ACHN (cell line): ENCODE measurements at regions not wholly inside any gene's neighbourhood (a gene's known extent, or its start where the extent isn't known, plus 50 kb on each side); places are given as distances from the start of the nearest gene placed in this dataset.
A peak's percentile ranks its signal among the peaks of the same experiment; 100 is the strongest.

Source experiments
- DNase-seq: peaks from one replicate; pipeline ENCODE4 v3.0.0-alpha.2; 2015
- in situ Hi-C: cut with HindIII; loops from 2 replicates; pipeline ENCODE4 v1.10.0; 2017; ENCODE audit warnings: low sequenced_read_pairs, low pct_ligation_motif_present, low pct_unique_long_range_greater_than_20kb

DNA sequence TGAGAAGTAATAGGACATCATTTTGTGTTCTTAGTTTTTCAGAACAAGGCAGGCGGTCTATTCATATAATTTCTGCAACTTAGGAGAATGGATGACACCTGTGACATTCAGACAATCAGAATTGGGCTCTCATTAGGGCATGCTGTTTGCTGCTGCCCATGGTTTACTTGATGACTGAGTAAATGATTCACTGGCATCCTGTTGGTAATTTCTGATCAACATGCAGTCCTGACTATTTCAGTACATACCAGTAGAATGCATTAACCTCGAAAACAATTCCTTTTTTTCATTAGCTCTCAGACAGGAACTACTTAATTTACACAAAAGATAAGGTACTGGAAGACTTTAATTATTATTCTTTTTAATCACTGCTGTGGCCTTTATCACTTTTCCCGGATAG, 641.6 kb downstream of the NSUN3 start:
- in situ Hi-C loops = no loop called here
- DNase-seq = no peak

DNA sequence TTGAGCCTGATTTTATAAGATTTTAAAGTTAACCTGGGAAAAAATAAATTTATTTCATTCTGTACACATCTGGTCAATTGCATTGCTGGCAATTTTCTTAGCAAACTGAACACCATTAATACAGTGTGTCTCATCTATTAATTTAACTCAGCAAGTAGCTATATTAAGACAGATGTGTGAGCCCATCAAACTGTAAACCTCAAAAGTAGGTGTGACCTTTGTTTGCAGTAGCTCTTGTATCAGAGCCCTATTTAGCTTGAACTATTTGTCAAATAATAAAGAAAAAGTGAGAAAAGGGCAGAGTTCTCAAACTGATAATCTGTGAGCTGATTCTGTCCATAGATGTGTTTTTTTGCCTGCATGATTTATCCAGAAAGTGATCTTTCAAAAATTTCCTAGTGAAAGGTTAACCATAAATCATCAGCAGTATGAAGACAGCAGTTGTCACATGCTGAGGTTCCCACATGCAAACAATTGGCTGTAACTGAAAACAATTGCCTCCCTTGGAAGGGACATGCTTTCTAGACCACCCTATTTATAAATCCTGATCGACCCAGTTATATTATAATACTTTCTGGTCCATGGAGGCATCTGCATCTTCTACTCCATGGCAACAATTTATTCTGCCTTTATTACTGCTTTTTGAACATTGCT, 646.5 kb downstream of the NSUN3 start:
- in situ Hi-C loops = no loop called here
- DNase-seq = no peak

DNA sequence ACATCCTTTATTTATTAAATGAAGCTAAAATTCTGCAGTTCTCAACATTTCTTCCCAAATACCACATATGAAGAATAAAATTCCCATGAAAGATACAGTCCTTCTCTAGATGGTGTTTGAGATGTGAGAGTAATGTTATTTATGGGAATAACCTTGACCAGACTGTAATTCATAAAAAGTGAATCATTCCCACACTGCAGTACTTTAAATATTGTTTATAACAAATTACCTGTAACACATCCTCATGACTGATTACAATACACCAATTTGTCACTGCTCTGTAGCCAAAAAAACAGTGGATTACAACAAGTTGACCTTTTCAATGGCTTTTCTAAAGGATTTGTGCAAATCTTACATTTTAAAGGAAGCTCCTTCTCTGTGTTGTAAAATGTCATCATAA, 651.3 kb downstream of the NSUN3 start:
- in situ Hi-C loops = no loop called here

DNA sequence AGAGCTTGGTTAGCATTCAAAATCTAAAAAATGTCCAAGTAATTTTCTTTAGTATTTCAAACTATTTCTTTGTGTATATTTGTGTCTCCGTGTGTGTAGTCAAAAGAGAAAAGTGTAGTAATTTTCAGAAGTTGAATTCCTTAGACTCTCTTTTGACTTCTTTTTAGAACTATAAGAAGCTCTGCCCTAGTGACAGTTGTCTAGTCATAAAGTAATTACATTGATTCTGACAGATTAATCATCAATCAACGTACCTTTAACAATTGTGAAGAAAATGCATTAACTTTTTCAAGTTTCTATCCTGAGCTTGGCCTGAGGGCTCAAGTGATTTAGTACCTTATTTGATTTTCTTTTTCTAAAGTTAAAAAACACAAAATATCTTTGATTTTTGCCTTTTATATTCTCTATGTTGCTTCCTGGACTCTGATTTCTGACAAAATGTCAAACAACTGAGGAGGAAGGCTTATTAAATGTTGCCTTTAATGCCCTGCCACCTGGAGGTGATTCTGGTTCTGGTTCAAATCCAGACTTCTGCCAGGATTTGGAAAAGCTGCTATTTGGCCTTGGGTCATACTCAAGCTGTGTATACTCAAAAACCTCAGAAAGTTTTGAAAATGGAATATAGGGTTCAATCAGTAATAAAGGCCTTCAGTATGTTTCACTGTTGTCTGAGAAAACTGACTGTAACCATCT, 653.6 kb downstream of the NSUN3 start:
- DNase-seq = peak; percentile 20
- in situ Hi-C loops = no loop called here

More for the DNA sequence above, 651.3 kb downstream of the NSUN3 start:
- DNase-seq = no peak

DNA sequence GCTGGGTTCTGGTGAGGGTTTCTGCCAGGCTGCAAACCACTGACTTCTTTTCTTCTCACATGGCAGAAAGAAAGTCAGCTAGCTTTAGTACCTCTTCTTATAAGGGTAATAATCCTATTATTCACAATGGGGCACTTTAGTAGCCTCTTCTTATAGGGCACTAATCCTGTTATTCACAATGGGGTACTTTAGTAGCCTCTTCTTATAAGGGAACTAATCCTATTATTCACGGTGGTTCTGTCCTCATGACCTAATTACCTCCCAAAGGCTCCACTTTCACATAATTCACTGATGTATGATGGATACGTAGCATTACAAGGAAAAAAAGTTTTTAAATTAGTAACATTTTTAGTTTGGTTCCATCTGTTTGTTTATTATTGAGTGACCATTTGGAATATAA, 671.3 kb downstream of the NSUN3 start:
- in situ Hi-C loops = no loop called here
- DNase-seq = no peak

DNA sequence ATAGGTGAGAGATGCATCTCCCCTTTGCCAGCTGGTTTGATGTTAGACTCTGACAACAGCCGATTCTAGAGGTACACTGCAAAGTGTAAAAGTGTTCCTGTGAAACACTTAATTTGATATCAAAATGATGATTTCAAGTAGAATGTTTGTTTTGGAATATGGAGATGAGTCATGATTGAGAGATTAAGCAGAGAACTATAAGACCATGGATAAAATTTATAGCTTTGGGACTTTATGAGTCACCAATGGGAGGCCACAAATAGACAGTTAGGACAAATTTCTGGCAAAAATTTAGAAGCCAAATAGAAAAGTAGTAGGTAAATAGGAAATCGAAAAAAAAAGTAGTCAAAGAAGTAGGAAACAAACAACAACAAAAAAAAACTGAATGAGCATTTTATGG, 672.5 kb downstream of the NSUN3 start:
- DNase-seq = no peak
- in situ Hi-C loops = no loop called here

DNA sequence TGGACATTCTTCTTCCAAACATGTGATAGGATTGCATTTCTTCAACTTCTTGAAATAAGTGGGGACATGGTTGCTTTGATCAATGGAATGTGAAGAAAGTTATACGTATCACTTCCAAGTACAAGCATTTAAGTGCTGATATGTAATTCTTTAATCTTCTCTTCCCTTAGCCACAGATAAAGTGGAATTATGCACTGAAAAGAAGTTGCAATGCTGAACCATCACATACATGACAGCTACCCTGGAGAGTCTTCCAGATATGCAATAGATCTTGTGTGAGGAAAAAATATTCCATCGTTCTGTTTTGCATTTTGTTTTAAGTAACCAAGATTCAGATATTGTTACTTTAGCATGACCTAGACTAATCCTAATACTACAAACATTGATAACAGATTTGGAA, 674.3 kb downstream of the NSUN3 start:
- DNase-seq = no peak
- in situ Hi-C loops = no loop called here

DNA sequence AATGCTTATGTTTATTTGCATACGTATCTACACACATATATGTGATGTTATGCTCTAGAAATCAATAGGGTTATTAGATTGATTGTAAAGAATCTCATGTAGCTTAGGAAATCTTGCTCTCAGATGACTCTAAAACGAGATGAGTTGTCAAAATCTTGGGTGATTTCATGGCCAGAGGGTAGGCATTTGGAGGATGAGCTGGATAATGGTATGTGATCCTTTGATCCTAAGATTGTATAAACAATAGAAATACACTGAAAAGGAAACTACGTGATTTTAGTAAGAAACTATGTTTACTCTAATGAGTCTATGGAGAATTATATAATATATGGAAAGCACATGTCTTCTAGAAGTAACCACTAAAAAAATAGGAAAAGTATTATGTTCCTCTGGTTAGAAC, 676.6 kb downstream of the NSUN3 start:
- in situ Hi-C loops = no loop called here
- no peak for DNase-seq

DNA sequence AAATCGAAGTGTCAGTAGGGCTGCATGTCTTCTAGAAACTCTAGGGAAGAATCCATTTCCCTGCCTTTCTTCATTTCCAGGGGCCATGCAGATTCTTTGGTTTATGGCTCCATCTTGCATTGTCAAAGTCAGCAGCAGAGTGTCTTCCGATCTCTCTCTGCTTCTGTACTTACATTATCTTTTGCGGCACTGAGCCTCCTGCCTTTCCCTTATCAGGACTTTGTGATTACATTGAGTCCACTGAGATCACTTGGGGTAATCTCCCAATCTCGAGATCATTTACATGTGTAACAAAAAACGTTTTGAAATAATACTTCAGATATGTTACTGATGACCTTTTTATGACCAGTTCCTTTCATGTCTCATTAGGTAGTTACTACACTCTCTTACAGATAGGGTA, 695.9 kb downstream of the NSUN3 start:
- in situ Hi-C loops = no loop called here
- no peak for DNase-seq

DNA sequence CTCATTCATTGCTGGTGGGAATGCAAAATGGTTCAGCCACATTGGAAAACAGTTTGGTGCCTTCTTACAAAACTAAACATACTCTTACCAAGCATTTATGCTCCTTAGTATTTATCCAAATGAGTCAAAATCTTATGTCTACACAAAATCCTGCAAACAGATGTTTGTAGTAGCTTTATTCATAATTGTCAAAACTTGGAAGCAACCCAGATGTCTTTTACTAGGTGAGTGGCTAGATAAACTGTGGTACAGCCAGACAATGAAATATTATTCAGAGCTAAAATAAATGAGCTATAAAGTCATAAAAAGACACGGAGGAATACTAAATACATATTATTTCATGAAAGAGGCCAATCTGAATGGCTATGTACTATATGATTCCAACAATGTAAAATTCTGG, 709.5 kb downstream of the NSUN3 start:
- in situ Hi-C loops = no loop called here
- no peak for DNase-seq

DNA sequence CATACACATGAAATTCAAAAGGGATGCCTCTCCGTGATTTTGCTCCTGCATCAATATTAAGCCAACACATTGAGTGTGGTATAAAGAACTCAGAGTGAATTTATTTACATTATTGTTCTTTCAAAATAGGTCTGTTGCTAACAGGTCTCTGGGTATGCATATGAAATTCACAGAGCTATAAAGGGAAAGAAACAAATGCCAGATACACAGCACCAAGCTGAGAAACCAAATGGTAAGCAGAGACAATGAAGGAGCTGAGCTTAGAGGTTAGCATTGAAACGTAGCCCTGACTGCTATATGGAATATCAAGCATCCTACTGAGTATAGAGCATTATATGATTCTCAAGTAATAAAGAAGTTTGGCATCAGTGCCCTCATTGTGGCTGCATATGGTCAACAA, 712.9 kb downstream of the NSUN3 start:
- in situ Hi-C loops = no loop called here
- no peak for DNase-seq

DNA sequence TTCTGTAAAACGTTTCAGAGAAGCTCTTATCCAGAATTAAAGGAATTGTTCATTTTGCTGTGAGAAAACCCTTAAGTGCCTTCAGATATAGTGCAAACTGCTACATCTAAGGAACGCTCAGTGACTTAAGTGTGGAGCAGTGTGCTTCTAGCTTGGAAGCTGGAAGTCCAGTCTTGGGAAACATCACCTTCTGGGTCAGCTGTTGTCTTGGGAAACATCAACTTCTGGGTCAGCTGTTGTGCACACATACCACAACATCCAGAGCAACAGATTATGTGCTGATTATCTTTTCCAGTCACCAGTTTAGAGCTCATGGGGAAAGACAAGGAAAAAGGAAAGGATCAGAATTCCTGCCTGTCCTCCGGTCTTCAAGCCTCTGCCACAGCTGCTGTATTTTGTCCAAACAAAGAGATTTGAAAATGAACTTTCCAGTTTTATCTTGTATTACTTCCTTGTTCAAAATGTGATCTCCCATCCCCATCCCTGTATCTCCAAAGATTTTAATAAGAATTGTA, 713.6 kb downstream of the NSUN3 start:
- in situ Hi-C loops = no loop called here

DNA sequence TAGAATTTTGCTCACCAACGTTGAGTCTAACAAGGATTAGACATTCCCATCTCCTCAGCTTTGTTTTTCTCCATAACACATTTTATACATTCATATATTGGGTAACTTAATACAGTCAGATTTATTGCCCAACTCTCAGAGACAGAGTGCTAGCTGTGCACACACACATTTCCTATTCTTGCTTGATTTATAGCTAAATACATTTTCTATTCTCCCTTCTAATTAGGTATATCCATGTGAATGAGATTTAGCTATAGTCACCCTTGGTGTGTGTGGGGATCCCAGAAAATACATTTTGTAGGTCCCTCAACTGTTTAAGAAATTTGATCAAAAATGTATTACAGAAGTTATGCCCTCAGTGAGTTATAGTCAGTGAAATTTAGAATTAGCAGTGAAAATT, 715.4 kb downstream of the NSUN3 start:
- DNase-seq = no peak

More for the DNA sequence above, 713.6 kb downstream of the NSUN3 start:
- no peak for DNase-seq

DNA sequence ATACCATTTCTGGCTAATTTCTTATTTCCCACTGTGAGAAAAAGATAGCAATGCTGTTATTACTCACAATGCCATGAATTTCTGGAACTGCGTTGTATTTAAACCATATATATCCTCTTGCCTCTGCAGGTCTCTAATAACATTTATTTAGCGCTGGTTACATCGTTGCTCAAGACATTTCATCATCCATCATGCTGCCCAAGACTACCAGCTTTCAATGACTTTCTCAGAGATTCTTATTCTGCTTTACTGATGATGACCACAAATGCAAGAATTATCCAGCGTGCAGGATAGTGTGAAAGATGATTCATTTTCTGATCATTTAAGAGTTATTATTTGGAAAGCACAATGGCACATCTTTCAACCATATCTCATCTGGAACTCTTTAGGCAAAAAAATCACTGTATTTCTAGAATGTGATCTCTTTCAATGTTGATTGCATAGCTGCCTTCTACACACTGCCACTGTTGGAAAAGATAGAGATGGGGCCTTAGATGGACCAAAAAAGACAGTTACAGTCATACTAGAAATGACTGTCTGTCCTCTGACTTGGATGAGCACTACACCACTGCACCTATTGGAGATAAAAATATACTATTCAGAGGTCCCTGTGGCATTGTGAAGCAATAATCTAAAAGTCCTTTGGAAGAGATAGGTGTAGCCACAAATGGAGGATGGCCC, 716.1 kb downstream of the NSUN3 start:
- no peak for DNase-seq
- in situ Hi-C loops = no loop called here

More for the DNA sequence above, 715.4 kb downstream of the NSUN3 start:
- in situ Hi-C loops = no loop called here

DNA sequence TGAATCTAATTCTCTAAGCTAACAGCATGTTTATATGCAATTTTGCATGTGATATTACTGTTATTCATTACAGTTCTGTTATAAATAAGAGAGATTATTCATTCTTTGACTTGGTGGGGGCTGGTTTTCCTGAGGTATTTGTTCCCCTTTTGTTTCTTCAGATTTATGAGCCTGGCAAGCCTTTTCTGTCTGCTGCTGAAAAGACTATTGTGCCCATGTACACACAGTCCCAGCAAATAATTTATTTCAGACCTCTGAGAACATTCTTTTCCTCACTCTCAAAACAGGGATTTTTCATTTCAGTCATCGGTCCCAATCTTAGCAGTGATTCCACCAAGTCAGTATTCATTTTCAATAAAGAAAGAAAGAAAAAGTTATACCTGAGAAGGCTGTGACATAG, 716.8 kb downstream of the NSUN3 start:
- in situ Hi-C loops = no loop called here
- DNase-seq = no peak

DNA sequence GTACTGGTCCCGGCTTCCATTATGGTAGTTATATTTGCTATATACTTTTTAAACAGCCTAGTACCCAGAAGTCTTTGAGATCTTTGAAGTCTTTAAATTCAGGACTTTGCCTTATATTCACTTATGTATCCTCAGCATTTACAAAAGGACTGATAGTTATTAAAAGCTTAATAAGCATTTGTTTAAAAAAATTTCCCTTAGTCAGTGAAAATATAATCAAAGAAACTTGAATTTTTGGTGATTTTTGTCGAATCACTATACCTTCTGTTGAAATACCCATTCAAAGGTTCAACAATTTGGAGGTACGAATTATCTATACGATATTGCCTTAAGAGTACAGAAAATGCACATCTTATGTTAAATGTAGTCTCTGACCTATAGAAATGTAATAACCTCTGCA, 721.4 kb downstream of the NSUN3 start:
- in situ Hi-C loops = no loop called here
- no peak for DNase-seq

DNA sequence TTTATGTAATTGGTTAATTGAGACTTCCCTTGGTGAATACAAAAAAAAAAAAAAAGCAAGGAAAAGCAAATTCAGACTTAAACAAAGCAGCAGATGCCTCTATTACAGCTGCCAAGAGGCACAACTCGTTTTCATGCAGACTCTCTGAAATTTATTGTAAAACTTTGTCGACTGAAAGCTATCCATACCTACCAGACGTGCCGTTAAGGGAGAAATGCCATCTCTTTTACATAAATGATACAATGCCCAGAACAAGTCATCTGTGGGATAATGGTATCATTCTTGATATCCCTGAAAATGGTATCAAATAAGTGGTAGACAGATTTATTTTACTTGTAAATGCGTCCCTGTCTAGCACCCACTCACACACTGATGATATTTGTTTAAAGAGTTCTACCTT, 724.2 kb downstream of the NSUN3 start:
- in situ Hi-C loops = no loop called here
- no peak for DNase-seq

DNA sequence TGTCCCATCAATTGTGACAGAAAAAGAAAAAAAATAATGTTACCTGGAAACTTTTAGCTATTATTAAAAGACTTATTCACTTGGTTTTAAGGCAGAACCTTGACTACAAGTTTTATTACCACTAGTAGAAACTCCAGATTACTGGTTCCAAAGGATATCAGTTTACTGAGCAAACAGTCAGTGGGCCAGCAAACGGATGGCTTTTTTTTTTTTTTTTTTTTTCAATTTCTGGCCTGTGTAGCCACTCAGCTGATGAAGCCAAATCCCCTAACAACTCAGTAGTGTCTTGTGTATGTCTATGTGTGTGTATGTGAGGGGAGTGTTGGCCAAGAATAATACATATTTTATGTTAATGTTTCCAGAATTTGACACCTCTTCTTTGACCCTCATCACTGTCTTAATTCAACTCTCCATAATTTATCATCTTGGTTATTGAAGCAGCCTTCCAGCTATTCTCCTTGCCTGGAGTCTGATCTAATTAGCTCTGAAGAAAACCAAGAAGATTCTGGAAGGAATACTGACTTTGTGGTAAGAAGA, 724.9 kb downstream of the NSUN3 start:
- no peak for DNase-seq
- in situ Hi-C loops = no loop called here

DNA sequence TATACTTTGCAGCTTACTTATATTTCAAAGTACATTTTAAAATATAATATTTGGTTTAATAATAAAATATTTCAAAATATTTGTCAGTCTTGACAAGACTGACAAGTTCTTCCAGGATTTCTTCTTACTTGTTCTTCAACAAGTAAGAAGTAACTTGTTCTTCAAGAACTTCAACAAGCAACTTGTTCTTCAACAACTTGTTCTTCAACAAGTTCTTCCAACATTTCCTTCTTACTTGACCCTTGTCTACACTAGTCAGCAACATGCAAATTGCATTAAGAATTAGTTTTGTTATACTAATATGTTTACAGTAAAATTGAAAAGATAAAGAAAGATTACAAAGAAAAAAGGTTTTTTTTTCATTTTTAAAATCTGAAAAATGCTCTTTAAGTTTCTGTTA, 731.7 kb downstream of the NSUN3 start:
- in situ Hi-C loops = no loop called here
- no peak for DNase-seq
